ENCODE measurements at regions not wholly inside any gene's neighbourhood (a gene's known extent, or its start where the extent isn't known, plus 50 kb on each side); places are given as distances from the start of the nearest gene placed in this dataset.

DNA sequence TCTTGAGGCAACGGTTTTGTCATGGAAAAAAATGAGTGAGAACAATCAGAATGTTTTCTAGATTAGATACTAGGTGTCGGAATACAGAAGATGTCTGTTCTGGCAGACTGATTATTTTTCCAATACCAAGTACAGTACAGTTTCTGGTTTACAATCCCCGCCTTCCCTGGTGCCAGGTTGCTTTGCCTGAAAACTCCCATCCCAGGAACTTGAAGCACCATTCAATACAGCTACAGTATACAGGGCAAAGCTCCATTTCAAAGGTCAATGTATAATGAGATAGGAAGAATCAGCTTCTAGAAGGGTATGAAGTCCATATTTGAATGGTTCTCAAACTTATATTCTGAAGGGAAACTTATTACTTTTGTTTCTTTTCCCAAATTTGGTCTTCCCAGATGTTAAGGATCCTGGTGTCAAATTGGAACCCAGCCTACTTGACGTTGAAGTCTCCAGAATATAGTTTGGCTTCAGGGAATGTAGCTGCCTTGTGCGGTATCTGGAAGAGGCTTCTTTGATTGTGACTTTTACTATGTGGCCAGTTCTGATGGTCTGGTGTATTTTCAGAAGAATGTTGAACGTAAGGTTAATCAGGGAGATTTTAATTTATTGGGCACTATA lies 238.0 kb upstream of the ATP2B1 start:
- DNase-seq, result no peak

GRCh38 chr12:89945123-89945522 lies 236.5 kb upstream of the ATP2B1 start:
- DNase-seq, result no peak

- DNase-seq, result no peak
These were observed 234.8 kb upstream of the ATP2B1 start for GRCh38 chr12:89943463-89943862.

DNA sequence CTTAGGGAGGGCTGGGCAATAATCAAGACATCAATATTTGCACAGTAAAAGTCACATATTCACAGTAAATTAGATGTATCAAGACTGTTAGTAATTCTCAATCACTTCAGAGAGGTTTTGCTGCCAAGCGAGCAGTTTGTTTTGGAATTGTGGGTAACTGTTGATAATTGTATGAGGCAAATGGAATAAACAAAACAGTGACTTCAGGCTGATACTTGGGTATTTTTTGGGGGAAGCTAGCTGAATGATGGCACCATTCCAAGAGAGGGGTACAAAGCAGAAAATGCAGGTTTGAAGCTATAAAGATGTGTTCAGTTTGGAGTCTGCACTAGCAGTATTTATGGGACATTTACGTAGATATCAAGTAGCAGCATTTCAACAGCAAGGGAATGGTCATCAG lies 232.8 kb upstream of the ATP2B1 start:
- DNase-seq, result no peak

- no peak for DNase-seq
These were observed 231.0 kb upstream of the ATP2B1 start for GRCh38 chr12:89939522-89940215.

GRCh38 chr12:89936631-89937030 lies 228.0 kb upstream of the ATP2B1 start:
- DNase-seq, result no peak

DNA sequence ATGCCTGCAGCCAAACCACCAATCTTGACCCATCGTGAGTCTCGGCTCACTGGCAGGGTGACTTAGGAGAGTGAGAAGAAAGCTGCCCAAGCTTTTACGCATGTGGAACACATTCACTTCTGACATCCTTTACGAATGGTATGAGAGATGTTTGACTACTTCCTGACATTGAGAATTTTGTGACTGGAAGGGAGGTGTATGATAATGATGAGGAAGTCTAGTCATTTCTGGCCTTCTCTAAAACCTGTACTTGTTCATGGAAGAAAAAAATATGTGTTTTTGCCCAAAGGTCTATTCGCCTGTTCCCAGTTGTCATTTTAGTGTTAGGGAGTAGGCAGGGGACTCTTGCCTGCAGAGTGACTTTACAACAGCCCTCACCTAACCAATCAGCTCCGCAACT lies 227.2 kb upstream of the ATP2B1 start:
- no peak for DNase-seq

DNA sequence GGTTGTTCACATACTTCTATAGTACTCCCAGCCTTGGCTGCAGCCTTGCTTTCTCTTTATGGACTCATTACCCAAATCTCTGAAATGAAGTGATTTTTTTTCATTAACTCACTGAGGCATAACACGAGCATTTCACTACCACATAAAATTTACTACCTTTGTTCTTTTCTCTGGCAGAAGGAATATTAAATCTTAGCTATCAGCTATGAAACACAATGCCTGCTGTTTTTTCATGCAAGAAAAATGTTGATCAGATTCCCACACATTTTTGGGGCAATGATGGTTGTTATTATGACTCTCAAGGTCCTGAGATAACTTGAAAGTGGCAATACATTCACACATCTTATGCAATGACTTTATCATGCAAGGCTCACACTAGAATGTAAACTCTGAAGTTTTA lies 225.3 kb upstream of the ATP2B1 start:
- peak; percentile 19 for DNase-seq

DNA sequence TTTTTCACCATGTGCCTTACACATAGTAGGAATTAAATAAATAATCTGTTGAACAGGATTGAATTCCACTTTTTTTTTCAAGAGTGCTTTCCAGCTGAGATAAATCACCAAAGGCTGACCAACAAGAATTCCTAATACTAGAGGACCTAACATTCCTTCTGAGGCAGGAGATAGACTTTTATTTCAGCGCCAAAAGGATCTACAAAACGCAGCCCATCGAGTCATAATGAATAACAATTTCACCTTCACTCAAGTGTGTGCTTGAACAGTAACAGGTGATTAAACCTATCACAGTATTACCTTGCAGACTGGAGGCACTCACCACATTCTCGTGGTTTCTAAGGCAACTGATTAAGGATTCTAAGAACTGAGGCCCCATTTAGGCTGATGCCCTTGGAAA lies 224.3 kb upstream of the ATP2B1 start:
- DNase-seq, result peak; percentile 22

DNA sequence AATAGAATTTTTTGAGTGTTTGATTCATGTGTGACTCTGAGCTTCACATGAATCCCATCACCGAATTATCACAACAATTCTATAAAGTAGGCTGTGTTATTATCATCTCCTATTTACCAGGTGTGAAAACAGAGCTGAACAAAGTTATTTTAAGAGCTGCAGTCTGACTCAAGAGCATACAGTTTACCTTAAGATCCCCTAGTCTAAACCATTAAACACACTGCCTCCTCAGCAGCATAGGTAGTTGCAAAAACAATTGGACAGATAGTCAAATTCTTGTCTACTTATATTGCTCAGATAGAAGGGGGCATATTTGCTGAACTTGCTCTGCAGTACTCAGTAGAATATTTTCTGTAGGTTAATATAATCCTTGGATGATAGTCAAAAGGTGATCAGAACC lies 219.8 kb upstream of the ATP2B1 start:
- no peak for DNase-seq

DNA sequence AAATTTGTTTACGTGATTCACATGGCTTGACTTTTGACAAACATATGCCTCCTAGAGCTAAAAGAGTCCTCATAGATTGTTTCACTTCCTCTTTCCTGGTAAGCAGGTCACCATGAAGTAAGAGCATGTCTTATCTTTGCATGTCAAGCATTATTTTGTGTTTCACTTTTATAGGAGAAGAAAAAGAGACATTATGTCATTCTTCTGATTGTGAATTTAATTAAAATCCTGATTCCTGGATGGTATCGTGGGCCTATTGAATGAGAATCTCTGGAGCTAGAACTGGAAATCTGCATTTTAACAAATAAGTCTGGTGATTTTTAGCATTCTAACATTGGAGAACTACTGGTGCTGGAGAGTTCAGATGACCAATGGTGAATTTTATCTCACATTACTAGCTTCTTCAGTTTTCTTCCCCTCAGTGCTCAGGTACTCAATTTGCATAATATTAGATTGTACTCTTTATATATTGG lies 218.6 kb upstream of the ATP2B1 start:
- no peak for DNase-seq

DNA sequence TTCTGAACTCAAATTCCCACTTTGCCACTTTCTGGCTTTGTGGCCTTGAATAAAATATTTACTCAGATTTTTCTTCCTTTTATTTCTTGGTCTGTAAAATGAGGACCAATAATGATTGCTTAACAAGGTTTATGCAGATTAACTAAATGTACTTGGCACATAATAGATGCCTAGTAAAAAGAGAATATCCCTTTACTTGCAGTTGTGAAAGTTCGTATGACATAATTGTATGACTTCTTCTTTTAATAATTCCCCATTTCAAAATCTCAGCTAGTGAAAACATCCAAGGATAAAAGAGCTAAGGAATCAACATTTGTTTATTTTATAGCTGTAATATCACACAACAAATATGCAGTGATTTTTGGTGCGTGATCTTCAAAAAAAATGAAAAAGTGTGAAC lies 215.6 kb upstream of the ATP2B1 start:
- DNase-seq, result no peak

DNA sequence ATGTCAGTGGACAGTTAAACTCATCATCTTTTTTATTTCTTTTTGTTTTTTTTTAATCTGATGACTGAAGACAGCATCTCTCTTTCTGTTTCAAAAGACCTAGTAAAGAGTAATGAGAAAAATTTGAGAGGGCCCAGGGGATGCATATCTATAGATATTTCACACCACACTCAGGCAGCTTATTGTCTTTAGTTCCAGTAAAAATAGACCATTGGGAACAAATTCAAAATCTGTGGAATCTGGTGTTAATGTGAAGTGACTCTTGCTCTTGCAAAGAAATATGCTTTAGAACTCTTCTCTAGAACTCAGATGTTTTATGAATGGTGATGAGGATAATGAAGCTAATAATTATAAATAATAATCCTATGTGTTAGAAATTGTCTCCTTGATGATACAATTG lies 214.5 kb upstream of the ATP2B1 start:
- no peak for DNase-seq

DNA sequence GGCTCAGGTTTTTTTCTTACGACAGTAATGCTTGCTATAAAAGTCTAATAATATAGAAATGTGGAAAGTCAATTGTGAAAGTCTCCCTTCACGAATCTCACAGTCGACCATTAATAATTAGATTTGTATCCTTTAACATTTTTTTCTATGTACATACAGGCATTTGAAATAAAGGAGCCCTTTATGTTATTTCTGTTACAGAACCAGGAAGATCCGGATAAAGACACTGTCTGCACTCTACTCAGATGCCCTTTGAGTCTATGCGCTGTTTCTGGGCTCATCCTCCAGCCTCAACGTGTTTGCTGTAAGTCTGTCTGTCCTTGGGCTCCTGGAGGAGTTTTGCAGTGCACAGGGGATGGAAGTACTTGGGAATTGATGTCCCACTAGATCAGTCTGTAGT lies 212.2 kb upstream of the ATP2B1 start:
- DNase-seq, result no peak

DNA sequence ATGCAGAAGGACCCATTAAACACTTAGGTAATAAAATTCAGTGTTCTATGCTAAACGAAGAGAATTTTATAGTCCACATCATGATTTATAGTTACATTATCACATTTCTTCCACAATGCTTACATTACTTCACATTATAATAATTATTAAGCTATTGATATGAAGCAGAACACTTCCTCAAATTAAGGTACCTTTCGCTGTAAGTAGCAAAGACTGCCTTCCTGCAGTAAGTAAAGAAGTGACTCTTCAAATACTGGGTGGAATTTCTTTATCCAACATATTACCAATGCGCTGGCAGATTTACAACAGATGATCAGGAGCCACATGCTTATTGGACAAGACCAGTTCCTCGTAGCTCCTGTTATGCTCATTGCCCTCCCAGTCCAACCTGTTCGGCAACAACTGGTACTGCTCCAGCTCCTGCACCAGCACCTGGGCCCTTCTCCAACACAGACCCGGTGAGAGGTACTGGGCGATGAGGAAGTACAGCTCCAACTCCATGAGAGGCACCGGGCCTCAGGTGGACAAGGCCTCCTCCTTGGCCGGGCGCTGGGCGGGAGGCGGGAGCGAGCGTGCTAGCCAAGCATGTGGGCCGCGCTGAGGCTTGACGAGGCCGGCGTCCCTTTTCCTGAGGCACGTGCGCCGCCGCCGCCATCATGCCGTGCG lies 210.7 kb upstream of the ATP2B1 start:
- DNase-seq, result no peak

GRCh38 chr12:89918172-89918846 lies 209.7 kb upstream of the ATP2B1 start:
- DNase-seq, result no peak

GRCh38 chr12:89909753-89910152 lies 201.1 kb upstream of the ATP2B1 start:
- DNase-seq, result no peak

- peak; percentile 8 for DNase-seq
These were observed 199.0 kb upstream of the ATP2B1 start for GRCh38 chr12:89907659-89908058.

GRCh38 chr12:89906824-89907223 lies 198.2 kb upstream of the ATP2B1 start:
- DNase-seq, result no peak

DNA sequence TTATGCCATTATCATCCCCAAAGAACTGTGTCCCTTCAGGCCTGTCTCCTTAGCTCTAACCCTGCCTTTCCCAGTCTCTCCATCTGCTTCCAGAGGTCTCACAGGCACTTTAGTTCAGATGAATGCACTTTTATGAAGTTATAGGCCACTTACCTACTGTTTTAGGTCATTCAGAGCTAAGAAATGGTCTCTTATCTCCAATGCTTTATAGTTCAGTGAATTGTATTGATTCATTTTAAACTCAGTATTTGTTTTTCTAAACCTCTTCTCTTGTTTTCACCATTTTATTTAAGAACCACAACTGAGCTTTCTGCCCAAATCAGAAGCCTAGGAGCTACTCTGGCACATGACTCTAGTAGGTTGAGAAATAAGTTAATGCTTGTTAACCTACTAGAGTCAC lies 197.5 kb upstream of the ATP2B1 start:
- no peak for DNase-seq

DNA sequence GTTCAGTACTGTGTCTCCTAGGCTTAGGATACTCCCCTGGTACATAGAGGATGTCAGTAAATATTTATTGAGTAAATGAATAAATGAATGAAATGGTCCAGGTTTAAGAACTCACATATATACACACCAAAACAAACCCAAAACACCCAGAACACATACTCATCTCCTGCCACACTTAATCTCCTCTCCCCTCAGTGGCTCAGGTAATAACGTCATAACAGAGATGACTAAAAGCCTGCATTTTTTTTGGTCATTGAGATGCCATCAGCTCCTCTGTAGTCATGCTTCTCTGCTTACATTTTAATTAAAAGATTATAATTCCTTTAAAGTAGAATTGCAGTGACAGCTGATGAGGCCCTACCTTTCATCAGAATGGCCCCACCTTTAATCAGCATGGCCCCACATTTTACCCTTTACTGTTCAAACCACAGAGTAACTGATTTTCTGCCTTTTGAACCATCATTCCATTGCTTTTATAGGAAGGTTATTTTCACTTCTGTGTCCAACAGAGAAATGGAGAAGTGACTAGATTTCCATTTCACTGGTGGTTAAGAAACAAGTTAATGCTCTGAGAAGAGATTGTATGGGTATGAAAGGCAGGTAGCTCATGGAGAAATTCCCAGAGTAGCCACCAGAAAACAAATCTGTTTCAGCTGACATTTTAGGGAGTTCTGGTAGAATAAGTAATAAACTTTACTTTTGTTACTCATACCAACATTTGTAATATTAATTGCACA lies 193.4 kb upstream of the ATP2B1 start:
- DNase-seq, result no peak

DNA sequence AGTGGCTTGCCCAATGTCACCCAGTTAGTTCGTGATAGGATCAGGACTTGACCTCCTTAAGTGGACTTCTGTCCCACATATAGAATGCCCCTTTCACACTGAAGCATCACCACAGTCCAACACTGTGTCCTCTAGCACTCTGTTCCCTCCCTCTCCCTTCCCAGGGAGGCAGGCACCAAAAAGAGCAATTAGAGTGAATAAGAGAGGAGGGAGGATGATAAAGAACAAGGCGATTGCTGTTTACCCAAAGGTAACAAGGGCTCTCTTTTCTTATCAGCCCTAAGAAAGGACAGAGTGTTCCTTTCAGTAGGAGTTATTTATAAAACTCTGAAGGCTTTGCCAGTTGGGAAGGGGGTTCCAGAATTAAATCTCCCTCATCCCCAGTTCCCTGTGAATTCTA lies 192.7 kb upstream of the ATP2B1 start:
- no peak for DNase-seq

- DNase-seq, result no peak
These were observed 191.0 kb upstream of the ATP2B1 start for GRCh38 chr12:89899651-89900050.
